GM12801 (cell line): ENCODE measurements at regions not wholly inside any gene's neighbourhood (a gene's known extent, or its start where the extent isn't known, plus 50 kb on each side); places are given as distances from the start of the nearest gene placed in this dataset.

Experiments used
- TF ChIP-seq, protein P1 (sequence below): IDR thresholded peaks from one replicate; pipeline ENCODE4 v1.5.1; 2011; ENCODE audit warnings: control low read depth; ENCODE audit not compliant: insufficient read length; ENCODE audit errors: extremely low read depth

DNA sequence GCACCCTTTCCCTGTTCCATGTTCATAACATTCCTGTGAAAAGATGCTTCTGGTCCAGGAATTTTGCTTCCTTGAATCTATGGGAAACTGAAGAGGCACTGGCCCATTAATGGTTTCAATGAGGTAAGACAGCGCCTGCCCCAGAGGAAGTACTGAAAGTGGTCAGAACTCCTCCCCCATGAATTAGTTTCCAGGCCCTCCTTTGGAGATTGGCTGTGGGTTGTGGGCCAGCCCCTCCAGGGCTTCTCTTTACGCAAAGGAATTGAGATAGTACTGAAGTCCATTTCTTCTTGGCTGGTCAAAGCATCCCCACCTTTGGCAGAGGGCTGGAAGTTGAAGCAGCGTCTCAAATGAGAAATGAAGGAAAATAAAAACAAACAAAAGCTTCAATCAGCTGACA lies 175.5 kb downstream of the POLR2M start:
- TF ChIP-seq, protein P1, sequence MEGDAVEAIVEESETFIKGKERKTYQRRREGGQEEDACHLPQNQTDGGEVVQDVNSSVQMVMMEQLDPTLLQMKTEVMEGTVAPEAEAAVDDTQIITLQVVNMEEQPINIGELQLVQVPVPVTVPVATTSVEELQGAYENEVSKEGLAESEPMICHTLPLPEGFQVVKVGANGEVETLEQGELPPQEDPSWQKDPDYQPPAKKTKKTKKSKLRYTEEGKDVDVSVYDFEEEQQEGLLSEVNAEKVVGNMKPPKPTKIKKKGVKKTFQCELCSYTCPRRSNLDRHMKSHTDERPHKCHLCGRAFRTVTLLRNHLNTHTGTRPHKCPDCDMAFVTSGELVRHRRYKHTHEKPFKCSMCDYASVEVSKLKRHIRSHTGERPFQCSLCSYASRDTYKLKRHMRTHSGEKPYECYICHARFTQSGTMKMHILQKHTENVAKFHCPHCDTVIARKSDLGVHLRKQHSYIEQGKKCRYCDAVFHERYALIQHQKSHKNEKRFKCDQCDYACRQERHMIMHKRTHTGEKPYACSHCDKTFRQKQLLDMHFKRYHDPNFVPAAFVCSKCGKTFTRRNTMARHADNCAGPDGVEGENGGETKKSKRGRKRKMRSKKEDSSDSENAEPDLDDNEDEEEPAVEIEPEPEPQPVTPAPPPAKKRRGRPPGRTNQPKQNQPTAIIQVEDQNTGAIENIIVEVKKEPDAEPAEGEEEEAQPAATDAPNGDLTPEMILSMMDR = no peak

DNA sequence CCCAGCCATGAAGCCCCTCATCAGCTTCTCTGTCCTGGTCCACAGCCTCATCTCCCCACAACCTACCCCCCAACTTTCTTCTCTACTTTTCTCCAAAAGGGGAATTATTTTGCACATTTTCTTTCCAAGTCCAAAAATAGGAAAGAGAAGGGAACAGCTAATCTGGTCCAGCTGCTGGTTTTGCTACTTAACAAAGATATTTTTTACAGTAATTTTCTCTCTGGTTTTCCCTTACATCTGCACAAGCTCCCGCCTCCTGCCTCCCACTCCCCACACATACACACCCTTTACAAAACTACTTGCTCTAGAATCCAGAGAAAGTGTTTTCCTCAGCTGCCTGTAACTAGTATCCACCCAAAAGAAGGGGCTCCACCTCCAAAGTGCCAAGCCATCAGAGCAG lies 177.2 kb downstream of the POLR2M start:
- TF ChIP-seq, protein P1 = no peak

DNA sequence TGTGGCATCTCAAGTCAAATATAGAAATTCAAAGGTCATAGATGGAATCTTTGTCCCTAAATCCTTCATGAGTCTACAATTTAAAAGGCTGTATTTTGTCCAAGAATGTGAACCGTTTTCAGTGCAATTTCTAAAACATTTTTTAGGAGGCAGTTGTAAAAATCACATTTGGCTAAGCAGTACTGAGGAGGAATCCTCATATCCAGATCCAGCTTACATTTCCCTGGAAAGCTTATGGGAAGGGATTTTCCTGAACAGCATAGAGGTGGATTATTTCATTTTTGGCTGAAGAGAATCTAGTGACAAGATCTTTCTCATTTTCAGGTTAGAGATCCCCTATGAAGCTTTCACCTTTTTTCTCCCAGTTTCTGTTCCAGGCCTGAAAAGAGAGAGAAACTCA lies 178.4 kb downstream of the POLR2M start:
- TF ChIP-seq, protein P1 = no peak

DNA sequence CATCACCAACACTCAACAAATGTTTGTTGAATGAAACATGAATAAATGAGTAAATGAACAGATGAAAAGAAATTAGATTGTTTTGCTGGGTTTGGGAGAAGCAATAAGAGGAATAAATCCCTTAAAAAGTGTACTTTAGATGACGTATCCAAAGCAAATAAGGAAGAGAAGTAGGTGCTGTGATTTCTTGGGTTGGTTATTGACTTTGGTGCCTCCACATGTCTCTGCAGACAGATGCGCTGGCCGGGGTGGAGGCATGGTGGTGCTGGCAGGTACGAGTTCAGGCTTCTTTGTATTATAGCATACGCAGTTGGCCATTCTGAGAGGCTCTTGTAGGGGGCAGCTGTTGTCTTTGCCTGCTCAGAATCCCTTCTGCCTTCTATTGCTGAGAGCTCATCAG lies 178.9 kb downstream of the POLR2M start:
- TF ChIP-seq, protein P1 = no peak

DNA sequence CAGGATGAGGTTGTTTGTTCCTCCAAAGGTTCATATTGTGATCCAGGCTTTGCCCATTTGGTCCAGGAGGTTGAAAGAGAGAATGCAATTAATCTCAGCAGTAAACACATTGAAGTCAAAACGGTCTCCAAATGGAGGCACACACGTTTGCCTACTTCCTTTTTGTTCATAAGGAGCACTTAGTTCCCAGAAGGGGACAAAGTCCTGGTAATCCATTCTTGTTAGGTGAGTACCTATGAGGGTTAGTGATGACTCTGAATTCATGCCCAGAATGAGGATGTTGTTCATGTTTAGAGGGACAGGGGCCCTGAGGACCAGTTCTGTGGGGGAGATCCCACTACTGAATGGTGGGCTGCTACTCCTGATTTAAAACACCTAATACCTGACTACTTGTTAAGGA lies 177.7 kb downstream of the ALDH1A2 start:
- TF ChIP-seq, protein P1 = no peak

DNA sequence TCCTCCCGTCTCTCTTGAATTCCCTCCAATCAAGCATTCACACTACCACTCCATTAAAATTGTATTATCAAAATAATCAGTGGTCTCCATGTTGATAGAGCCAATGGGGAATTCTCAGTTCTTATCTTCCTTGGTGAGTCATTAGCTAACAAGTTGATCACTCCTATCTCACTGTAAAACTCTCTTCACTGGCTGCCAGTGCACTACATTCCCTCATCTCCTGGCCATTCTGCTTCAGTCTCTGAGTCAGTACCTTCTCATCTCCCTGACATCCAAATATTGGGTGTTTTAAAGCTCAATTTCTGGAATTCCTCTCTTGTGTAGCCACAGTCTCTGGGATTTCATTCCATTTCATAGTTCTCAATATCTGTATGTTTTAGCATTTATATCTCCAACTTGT lies 175.2 kb downstream of the ALDH1A2 start:
- TF ChIP-seq, protein P1 = no peak

- TF ChIP-seq, protein P1 = no peak
Observed at GRCh38 chr15:57890878-57891277, 174.6 kb downstream of the ALDH1A2 start.

DNA sequence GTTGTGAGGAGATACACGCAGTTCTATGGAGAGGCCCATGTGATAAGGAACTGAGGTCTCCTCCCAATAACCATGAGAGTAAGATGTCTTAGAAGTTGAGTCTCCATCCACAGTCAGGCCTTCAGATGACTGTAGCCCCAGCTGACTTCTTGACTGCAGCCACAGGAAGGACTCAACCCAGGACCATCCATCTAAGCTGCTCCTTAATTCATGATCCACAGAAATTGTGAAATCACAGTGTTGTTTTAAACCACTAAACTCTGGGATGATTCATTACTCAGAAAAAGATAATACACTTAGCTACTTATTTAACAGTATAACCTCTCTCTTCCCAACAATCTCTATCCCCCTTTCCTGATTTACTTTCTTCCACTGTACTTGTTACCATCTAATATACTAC lies 173.3 kb downstream of the ALDH1A2 start:
- TF ChIP-seq, protein P1 = no peak
